ENCODE measurements at regions not wholly inside any gene's neighbourhood (a gene's known extent, or its start where the extent isn't known, plus 50 kb on each side); places are given as distances from the start of the nearest gene placed in this dataset.

DNA sequence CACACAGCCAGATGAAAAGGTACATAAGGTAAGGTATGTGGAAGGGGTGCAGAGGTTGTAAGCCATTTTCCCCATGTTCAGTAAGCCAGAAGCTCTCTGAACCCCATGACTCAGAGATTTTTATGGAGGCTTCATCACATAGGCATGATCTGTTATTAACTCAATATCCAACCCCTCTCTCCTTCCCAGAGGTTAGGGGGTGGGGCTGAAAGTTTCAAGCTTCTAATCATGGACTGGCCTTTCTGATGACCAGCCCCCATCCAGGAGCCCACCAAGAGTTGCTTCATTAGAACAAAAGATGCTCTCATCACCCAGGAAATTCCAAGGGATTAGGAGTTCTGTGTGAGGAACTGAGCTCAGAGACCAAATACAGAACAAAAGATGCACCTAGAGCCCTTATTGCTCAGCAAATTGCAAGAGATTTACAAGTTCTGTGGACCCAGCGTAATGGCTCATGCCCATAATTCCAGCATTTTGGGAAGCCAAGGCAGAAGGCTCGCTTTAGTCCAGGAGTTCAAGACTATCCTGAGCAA, 103.2 kb upstream of the DAAM1 start:
- no peak for DNase-seq (ENCODE audit: low read depth, low spot score)
- H3K27ac ChIP-seq, result no peak overlapping the region

DNA sequence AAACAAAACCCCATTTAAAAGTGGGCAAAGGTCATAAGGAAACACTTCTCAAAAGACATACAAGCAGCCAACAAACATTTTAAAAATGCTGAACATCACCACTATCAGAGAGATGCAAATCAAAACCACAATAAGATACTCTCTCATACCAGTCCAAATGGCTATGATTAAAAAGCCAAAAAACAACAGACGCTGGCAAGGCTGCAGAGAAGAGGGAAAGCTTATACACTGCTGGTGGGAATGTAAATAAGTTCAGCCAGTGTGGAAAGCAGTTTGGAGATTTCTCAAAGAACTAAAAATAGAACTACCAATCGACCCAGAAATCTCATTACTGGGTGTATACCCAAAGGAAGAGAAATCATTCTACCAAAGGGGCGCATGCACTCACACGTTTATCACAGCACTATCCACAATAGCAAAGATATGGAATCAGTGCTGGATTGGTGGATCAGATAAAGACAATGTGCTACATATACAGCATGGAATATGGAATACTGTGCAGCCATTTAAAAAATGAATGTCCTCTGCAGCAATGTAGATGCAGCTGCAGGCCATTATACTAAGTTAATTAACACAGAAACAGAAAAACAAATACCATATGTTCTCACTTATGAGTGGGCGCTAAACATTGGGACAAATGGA, 102.1 kb upstream of the DAAM1 start:
- DNase-seq (ENCODE audit: low read depth, low spot score), result no peak
- no peak overlapping the region for H3K27ac ChIP-seq

DNA sequence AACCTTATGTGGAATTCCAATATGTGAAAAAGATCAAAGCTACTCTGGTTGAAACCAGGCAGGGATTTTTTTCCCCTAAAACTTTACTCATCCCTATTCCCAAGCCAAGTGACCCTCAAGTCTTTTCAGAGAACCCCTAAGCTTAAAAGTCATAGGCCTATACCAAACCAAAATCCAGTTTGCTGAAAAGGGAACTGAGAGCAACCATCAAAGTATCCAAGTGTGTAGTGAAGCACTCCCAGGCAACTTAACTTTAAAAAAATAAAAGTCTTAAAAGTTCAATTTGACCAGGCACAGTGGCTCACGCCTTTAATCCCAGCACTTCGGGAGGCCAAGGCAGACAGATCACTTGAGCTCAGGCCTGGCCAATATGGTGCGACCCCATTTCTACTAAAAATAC, 101.2 kb upstream of the DAAM1 start:
- no peak overlapping the region for H3K27ac ChIP-seq
- DNase-seq (ENCODE audit: low read depth, low spot score), result no peak

DNA sequence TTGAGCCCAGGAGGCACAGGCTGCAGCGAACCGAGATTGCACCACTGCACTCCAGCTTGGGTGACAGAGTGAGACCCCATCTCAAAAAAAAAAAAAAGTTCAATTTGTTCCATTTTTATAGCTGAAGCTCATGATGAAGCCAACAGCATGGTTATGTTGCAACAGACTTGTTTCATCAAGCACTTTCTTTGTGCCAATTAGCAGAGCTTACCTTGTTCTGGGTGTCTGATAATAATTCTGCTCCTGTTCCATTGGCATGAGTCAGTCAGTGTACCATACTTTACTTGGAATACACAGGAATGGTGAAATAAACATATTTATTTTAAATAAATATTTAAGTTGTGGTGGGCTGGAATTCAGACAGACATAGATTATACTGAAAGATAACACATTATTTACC, 100.8 kb upstream of the DAAM1 start:
- DNase-seq (ENCODE audit: low read depth, low spot score), result no peak
- H3K27ac ChIP-seq, result no peak overlapping the region

DNA sequence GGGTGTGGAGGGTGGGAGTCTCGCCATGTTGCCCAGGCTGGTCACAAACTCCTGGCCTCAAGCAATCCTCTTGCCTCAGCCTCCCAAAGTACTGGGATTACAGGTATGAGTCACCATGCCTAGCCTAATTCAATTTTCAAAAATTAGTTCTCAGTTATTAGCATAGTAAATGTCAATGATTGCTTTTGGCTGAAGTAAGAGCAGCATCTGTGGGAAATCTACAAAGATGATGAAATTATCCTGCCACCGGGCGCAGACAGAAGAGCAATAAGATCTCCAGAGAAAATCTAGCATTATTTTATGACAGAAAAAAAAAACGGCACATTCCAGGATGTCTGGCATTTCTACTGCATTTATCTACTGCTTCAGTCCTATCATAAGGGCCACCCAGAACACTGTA, 97.9 kb upstream of the DAAM1 start:
- H3K27ac ChIP-seq, result no peak overlapping the region
- DNase-seq (ENCODE audit: low read depth, low spot score), result no peak

DNA sequence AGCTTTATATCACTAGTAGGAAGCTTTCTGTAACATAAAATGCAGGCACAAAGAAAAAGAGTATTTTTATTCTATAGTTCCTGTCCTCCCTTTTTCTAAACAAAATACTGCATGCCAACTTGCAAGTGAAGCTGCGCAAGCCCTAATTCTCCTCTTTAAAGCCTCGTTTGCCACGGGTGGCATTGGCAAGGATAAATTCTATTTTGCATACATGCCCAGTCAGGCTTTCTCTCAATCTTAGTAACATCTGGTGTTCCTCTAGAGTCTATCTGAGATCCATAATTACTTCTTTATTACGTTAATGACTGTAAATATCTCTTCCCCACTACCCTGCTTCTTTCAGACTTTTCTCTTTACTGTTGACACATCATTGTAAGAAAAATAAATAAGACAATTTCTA, 97.1 kb upstream of the DAAM1 start:
- no peak overlapping the region for H3K27ac ChIP-seq
- DNase-seq (ENCODE audit: low read depth, low spot score), result no peak

DNA sequence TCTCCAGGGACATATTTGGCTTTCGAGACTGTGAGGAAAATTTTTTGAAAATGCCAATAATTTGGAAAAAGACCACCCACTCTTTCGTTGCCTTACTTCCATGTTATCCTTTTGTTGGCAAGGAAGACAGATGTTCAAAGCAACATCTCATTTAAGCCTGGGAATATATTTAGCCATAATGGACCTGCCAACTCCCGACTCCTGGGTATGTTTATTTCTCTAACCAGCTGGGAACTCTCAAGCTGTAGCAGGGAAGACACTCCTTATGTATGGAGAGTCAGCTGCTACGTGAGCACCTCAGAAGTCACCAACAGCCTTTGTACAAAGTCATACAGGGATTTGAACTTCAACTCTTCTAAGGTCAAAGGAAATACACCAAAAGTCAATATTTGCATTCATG, 96.5 kb upstream of the DAAM1 start:
- DNase-seq (ENCODE audit: low read depth, low spot score), result no peak
- no peak overlapping the region for H3K27ac ChIP-seq

DNA sequence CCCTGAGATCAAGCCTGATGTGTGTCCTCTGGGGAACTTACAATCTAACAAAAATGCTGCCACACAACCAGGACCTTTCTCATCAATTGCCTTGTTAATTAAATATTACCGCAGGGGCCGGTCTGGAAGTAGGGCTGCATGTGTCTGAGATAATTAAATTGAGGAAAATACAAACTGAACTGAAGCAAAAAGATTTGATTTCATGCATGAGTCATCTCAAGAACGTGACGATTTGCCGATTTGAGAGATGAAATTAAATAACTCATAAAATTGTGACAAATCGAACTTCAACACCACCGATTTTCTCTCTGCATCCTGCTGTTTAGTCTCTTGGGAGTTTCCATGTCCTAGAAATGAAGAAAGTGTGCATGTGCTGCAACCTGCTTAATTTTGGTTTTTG, 94.6 kb upstream of the DAAM1 start:
- H3K27ac ChIP-seq, result no peak overlapping the region
- no peak for DNase-seq (ENCODE audit: low read depth, low spot score)

DNA sequence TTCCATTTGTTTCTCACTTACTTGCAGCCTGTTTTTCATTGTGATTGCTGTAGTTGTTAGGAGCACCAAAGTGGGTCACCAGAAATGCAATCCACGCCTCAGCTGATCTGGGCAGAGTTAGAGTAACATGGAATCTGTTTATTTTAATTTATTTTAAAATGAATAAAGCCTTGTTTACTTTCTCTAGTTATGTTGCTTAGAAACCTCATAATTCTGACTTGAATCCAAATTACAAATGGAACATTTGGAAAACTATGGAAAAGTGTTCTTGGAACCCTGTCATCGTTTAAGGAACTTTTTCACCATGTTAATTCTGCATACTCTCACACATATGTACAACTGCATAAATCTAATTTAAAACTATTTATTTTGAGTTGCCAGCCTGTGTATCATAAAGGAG, 92.2 kb upstream of the DAAM1 start:
- no peak for DNase-seq (ENCODE audit: low read depth, low spot score)
- H3K27ac ChIP-seq, result no peak overlapping the region

DNA sequence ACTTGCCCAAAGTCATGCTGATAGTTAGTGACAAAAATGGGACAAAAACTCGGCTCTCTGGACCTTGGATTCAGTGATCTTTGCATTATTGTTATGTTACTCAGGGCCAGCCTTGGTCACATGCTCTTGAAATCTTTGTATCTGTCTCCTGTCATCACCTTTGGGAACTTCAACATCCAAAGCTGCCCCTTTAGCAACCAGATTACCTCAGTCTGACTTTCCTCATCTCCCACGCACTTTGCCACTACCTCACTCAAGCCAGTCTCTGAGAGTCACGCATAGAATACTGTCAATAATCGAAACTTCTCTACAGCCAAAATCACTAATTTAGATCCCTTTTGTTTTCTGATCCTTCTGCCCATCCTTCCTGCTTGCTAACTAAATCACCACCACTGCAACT, 90.8 kb upstream of the DAAM1 start:
- H3K27ac ChIP-seq, result peak overlapping the region; percentile 23
- DNase-seq (ENCODE audit: low read depth, low spot score), result no peak

DNA sequence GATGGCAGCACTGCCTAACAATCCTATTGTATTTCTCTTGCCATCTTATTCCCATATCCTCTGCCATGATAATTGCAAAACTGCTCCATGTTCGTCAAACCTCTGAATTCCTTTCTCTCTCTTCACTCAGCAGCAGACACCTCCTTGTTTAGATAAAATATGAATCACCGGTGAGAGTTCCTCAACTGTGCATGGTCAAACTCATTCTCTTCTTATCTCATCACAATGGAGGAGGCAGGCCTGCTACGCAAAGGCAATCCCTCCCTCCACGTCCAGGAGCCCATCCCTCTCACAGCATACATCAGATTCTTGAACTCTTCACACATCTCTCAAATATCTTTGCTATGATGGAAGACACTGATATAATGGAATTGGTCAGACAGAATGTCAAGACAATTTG, 90.1 kb upstream of the DAAM1 start:
- peak overlapping the region; percentile 23 for H3K27ac ChIP-seq
- DNase-seq (ENCODE audit: low read depth, low spot score), result peak; percentile 76

DNA sequence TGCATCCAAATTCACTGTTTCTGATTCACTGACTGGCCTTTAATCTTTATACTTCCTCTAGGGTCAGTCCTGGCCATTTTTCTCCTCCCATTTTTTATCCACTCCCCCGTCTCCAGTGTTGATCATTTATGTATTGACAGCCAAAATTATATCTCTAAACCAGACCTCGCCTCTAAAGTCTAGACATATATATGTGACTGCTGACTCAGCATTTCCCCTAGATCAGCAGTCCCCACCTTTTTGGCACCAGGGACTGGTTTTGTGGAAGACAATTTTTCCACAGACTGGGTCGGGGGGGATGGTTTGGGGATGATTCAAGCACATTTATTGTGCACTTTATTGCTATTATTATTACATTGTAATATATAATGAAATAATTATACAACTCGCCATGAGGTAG, 88.3 kb upstream of the DAAM1 start:
- H3K27ac ChIP-seq, result no peak overlapping the region
- DNase-seq (ENCODE audit: low read depth, low spot score), result no peak

DNA sequence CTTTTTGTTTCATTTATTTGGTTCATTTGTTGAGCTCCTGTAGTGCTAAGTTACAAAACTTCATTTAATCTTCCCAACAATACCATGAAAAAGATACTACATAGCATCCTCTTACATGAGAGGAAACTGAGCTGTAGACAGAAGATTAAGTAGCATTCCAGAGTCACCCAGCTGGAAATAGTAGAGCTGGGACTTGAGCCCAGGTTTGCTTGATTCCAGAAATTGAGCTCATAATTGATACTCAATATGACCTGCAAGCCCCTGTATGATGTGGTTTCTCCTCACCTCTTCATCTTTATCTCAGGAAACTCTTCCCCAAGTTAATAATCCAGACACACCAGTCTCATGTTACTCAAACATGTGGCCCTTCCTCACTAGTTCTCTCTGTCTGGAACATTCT, 87.0 kb upstream of the DAAM1 start:
- DNase-seq (ENCODE audit: low read depth, low spot score), result no peak
- H3K27ac ChIP-seq, result no peak overlapping the region

DNA sequence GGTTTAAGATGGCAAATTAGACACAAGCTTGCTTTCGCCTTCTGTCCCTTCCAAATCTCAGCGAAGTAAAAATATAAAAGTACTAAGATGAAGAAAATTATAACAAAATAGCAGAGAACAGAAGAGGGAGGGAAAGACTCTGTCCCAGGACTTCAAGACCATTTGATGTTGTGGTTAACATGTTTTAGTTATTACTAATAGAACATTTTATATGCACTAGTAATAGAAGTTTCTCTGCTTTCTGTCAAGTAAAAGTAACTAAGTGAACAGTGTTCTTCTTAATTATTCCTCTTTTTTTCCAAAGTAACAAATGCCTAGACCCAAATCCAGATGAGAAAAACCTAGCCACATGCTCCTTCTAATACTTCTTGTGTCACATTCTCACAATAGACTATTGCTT, 85.1 kb upstream of the DAAM1 start:
- no peak for DNase-seq (ENCODE audit: low read depth, low spot score)
- no peak overlapping the region for H3K27ac ChIP-seq

DNA sequence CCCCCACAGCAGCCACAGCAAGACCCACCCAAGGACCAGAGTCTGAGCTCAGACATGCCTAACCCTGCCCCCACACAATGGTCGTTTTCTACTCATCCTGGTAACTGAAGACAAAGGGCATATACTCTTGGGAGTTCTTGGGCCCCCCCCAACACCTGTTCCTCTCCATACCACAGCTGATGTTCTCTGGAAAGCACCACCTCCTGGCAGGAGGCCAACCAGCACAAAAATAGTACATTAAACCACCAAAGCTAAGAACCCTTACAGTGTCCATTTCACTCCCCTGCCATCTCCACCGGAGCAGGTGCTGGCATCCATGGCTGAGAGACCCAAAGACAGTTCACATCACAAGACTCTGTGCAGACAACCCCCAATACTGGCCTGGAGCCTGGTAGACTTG, 80.6 kb upstream of the DAAM1 start:
- H3K27ac ChIP-seq, result no peak overlapping the region
- DNase-seq (ENCODE audit: low read depth, low spot score), result no peak

DNA sequence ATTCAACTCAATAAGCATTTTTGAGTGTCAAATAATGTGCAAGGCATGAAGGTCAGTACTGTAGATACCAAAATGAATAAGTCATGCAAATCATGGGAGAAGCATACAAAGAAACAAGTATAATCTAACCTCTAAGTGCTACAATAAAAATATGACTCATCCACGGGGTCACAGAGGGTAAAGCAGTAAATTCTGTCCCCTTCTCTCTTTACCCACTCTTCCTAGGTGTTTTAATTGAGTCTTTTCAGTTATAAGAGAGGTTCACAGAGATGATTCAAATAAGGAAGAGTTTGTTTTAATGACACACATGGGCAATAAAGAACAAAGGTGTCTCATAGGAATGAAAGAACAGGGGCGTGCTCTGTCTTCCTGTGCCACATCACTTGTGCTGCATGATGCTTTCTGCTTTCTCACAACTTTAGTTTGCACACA, 71.5 kb upstream of the DAAM1 start:
- peak; percentile 77 for DNase-seq (ENCODE audit: low read depth, low spot score)
- H3K27ac ChIP-seq, result peak overlapping the region; percentile 45

DNA sequence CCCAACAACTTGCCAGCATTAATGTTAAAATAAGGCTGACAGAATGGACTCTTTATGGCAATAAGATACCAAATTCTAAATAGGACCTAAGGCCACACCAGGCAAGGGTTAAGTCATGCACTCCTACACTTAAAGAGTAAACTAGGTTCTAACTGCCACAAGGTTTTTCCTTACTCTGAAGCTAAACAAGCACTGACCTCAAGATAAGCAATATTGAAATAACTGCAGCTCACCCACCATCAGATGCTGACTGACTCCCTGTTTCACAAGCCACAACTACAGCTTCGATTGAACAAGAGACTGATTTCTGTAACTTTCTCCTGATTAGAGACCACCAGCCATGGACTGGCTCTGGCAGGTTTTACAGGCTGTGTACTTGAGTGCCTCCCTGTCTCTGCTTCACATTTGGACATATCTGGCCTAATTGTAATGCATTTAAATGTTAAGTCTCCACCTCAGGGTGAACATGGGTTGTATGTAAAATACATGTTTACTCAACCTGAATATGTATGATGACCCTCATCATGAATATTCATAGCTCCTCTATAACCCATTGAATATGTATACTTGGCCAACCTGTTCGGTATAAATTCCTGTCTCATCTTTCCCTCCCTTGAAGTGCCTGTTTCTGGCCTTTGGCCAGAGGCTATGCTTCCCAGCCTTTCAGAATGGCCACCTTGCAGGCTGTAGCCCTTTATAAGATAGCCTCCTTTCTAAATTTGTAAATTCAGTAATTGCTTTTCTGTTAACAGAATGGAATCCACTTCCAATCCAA, 70.5 kb upstream of the DAAM1 start:
- DNase-seq (ENCODE audit: low read depth, low spot score), result no peak
- peak overlapping the region; percentile 45 for H3K27ac ChIP-seq

DNA sequence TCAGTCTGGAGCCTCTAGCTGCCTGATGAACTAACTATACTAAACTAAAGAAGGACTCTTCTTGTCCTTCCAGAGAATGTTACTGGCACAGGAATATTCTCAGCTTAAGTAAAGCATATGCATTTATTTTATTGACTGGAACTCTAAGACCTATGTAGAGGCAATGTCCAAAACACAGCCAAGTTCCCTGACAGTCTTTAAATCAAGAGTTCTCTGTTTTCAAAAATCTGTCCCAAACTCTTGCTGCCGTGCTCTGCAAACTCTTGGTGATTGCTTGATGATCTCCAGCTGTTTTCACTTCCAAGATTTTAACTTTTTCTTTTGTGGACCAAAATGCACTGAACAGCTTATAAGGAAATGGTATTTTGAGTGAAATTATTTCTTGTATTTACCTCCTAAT, 67.5 kb upstream of the DAAM1 start:
- no peak overlapping the region for H3K27ac ChIP-seq
- no peak for DNase-seq (ENCODE audit: low read depth, low spot score)

DNA sequence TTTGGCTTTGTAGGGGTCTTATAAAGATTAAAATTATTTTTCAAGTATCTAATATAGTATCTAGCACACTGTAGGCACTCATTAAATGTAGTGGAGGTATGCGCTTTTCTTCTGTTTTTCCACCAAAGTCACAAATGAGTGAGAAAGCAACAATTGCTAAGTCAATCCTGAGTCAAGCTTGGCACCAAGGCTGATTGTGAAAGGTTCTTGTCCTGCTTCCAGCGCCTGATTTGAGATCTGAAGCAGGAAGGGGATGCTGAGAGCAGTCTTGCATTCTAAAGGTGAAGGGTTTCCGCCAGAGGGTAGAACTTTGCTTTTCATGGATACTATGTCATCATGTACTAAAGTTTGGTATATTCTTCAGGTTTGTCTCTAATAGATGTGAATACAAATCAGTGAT, 64.9 kb upstream of the DAAM1 start:
- DNase-seq (ENCODE audit: low read depth, low spot score), result no peak
- H3K27ac ChIP-seq, result no peak overlapping the region

DNA sequence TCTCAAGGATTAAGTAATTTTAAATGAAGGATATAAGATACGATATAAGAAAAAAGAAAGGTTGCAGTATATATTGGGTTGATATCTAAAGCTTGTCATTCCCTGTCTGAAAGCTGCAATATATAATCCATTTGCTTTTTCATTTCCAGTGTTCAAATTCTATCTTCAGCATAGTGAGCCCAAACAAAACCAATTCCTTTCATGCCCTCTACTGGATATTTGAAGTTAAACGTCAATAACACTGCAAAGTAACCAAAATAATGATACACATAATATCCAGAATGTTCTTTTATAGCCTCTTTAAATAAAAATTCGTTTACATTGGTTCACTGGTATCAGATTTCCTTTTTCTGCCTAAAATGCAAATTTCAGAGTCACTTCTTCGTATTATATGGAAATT, 64.5 kb upstream of the DAAM1 start:
- DNase-seq (ENCODE audit: low read depth, low spot score), result no peak
- no peak overlapping the region for H3K27ac ChIP-seq

DNA sequence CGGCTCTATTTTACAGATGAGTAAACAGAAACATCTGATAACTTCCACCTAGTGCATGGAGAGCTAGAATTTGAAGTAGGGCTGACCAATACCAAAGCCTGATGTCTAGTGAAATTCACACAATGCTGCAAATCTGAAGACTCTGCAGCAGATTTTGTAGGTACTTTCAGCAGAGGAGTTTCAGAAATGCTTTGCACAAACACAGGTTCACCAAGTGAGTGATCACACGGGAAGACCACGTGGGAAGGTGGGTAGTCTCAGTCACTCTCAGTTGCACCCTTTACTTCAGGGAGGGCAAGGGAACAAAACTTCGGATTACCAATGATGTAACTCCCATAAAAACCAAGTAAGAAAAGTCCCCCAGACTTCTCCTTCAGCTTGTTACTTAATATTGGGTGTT, 63.3 kb upstream of the DAAM1 start:
- DNase-seq (ENCODE audit: low read depth, low spot score), result no peak
- H3K27ac ChIP-seq, result no peak overlapping the region
